ENCODE measurements at regions not wholly inside any gene's neighbourhood (a gene's known extent, or its start where the extent isn't known, plus 50 kb on each side); places are given as distances from the start of the nearest gene placed in this dataset.

- no peaks in the 10 kb centered on the region for H3K9me3 ChIP-seq (ENCODE audit: control insufficient read depth in 2 of 2, insufficient read depth in 1 of 2, low read depth in 1 of 2, low read length in 1 of 2)
- H3K36me3 ChIP-seq (ENCODE audit: control insufficient read depth in 3 of 3, insufficient read depth in 2 of 3, low read depth in 1 of 3, low read length in 3 of 3): no peaks in the 10 kb centered on the region
- WGBS, 3 donors: 56 to 68% (median 57%) methylated on average over 4 of the region's 4 CpGs
- no peak overlapping the region for H3K27ac ChIP-seq (ENCODE audit: low read depth in 1 of 3, low read length in 2 of 3)
- no peaks in the 10 kb centered on the region for H3K4me1 ChIP-seq (ENCODE audit: control insufficient read depth in 3 of 3, insufficient read depth in 2 of 3, low read depth in 1 of 3, low read length in 2 of 3)
- peaks cover 0 to 2% (median 0%) of the 10 kb centered on the region in 3 donors for H3K27me3 ChIP-seq (ENCODE audit: control insufficient read depth in 3 of 3, insufficient read depth in 3 of 3, low read length in 3 of 3)
- DNase-seq: no peak
- no peak for FAIRE-seq
- H3K4me3 ChIP-seq (ENCODE audit: low read depth in 1 of 3, low read length in 3 of 3): no peak overlapping the region
Measured at GRCh38 chr2:41705634-41706033, 342.2 kb upstream of the PKDCC start.

- DNase-seq (no peak), FAIRE-seq (no peak)
- H3K27me3 ChIP-seq (ENCODE audit: control insufficient read depth in 3 of 3, insufficient read depth in 3 of 3, low read length in 3 of 3): peaks cover 0 to 3% (median 0%) of the 10 kb centered on the region in 3 donors
- no peaks in the 10 kb centered on the region for H3K9me3 ChIP-seq (ENCODE audit: control insufficient read depth in 2 of 2, insufficient read depth in 1 of 2, low read depth in 1 of 2, low read length in 1 of 2)
- H3K36me3 ChIP-seq (ENCODE audit: control insufficient read depth in 3 of 3, insufficient read depth in 2 of 3, low read depth in 1 of 3, low read length in 3 of 3): no peaks in the 10 kb centered on the region
- H3K4me3 ChIP-seq (ENCODE audit: low read depth in 1 of 3, low read length in 3 of 3): no peak overlapping the region
- H3K4me1 ChIP-seq (ENCODE audit: control insufficient read depth in 3 of 3, insufficient read depth in 2 of 3, low read depth in 1 of 3, low read length in 2 of 3): no peaks in the 10 kb centered on the region
- 60 to 83% (median 83%) methylated on average over 2 of the region's 2 CpGs for WGBS, 3 donors
- H3K27ac ChIP-seq (ENCODE audit: low read depth in 1 of 3, low read length in 2 of 3): no peak overlapping the region
Measured at GRCh38 chr2:41706286-41706685, 341.5 kb upstream of the PKDCC start.

GRCh38 chr2:41707790-41708451 is 339.9 kb upstream of the PKDCC start:
- WGBS, 3 donors: 87 to 96% (median 93%) methylated on average over 10 of the region's 10 CpGs
- no peak for FAIRE-seq
- no peaks in the 10 kb centered on the region for H3K9me3 ChIP-seq (ENCODE audit: control insufficient read depth in 2 of 2, insufficient read depth in 1 of 2, low read depth in 1 of 2, low read length in 1 of 2)
- H3K36me3 ChIP-seq (ENCODE audit: control insufficient read depth in 3 of 3, insufficient read depth in 2 of 3, low read depth in 1 of 3, low read length in 3 of 3): no peaks in the 10 kb centered on the region
- no peaks in the 10 kb centered on the region for H3K4me1 ChIP-seq (ENCODE audit: control insufficient read depth in 3 of 3, insufficient read depth in 2 of 3, low read depth in 1 of 3, low read length in 2 of 3)
- DNase-seq: no peak
- H3K4me3 ChIP-seq (ENCODE audit: low read depth in 1 of 3, low read length in 3 of 3): no peak overlapping the region
- no peak overlapping the region for H3K27ac ChIP-seq (ENCODE audit: low read depth in 1 of 3, low read length in 2 of 3)
- H3K27me3 ChIP-seq (ENCODE audit: control insufficient read depth in 3 of 3, insufficient read depth in 3 of 3, low read length in 3 of 3): peaks cover 0 to 3% (median 0%) of the 10 kb centered on the region in 3 donors

- Histone ChIP-seq H3K36me3 (ENCODE audit: control insufficient read depth in 3 of 3, insufficient read depth in 2 of 3, low read depth in 1 of 3, low read length in 3 of 3) (no peaks in the 10 kb centered on the region), H3K4me1 (ENCODE audit: control insufficient read depth in 3 of 3, insufficient read depth in 2 of 3, low read depth in 1 of 3, low read length in 2 of 3) (no peaks in the 10 kb centered on the region), H3K27ac (ENCODE audit: low read depth in 1 of 3, low read length in 2 of 3) (no peak overlapping the region), H3K4me3 (ENCODE audit: low read depth in 1 of 3, low read length in 3 of 3) (no peak overlapping the region), H3K9me3 (ENCODE audit: control insufficient read depth in 2 of 2, insufficient read depth in 1 of 2, low read depth in 1 of 2, low read length in 1 of 2) (no peaks in the 10 kb centered on the region), H3K27me3 (ENCODE audit: control insufficient read depth in 3 of 3, insufficient read depth in 3 of 3, low read length in 3 of 3) (peaks cover 0 to 3% (median 0%) of the 10 kb centered on the region in 3 donors)
- no peak for FAIRE-seq
- WGBS, 3 donors: 63 to 75% (median 75%) methylated on average over 10 of the region's 10 CpGs
- no peak for DNase-seq
Measured at GRCh38 chr2:41709702-41710599, 337.9 kb upstream of the PKDCC start.

GRCh38 chr2:41710944-41711343 is 336.9 kb upstream of the PKDCC start:
- Histone ChIP-seq H3K4me3 (ENCODE audit: low read depth in 1 of 3, low read length in 3 of 3) (no peak overlapping the region), H3K9me3 (ENCODE audit: control insufficient read depth in 2 of 2, insufficient read depth in 1 of 2, low read depth in 1 of 2, low read length in 1 of 2) (no peaks in the 10 kb centered on the region), H3K4me1 (ENCODE audit: control insufficient read depth in 3 of 3, insufficient read depth in 2 of 3, low read depth in 1 of 3, low read length in 2 of 3) (no peaks in the 10 kb centered on the region), H3K36me3 (ENCODE audit: control insufficient read depth in 3 of 3, insufficient read depth in 2 of 3, low read depth in 1 of 3, low read length in 3 of 3) (no peaks in the 10 kb centered on the region), H3K27me3 (ENCODE audit: control insufficient read depth in 3 of 3, insufficient read depth in 3 of 3, low read length in 3 of 3) (peaks cover 0 to 3% (median 0%) of the 10 kb centered on the region in 3 donors), H3K27ac (ENCODE audit: low read depth in 1 of 3, low read length in 2 of 3) (no peak overlapping the region)
- no peak for FAIRE-seq
- 86 to 90% (median 88%) methylated on average over 3 of the region's 3 CpGs for WGBS, 3 donors
- no peak for DNase-seq

GRCh38 chr2:41711736-41712135 is 336.1 kb upstream of the PKDCC start:
- DNase-seq (peak in 1 of 2 donors; percentile 16), FAIRE-seq (no peak)
- WGBS, 3 donors: 94 to 100% (median 98%) methylated on average over 2 of the region's 2 CpGs
- Histone ChIP-seq H3K4me3 (ENCODE audit: low read depth in 1 of 3, low read length in 3 of 3) (no peak overlapping the region), H3K4me1 (ENCODE audit: control insufficient read depth in 3 of 3, insufficient read depth in 2 of 3, low read depth in 1 of 3, low read length in 2 of 3) (no peaks in the 10 kb centered on the region), H3K27ac (ENCODE audit: low read depth in 1 of 3, low read length in 2 of 3) (no peak overlapping the region), H3K9me3 (ENCODE audit: control insufficient read depth in 2 of 2, insufficient read depth in 1 of 2, low read depth in 1 of 2, low read length in 1 of 2) (no peaks in the 10 kb centered on the region), H3K36me3 (ENCODE audit: control insufficient read depth in 3 of 3, insufficient read depth in 2 of 3, low read depth in 1 of 3, low read length in 3 of 3) (no peaks in the 10 kb centered on the region), H3K27me3 (ENCODE audit: control insufficient read depth in 3 of 3, insufficient read depth in 3 of 3, low read length in 3 of 3) (peaks cover 0 to 3% (median 0%) of the 10 kb centered on the region in 3 donors)

- no peaks in the 10 kb centered on the region for H3K27me3 ChIP-seq (ENCODE audit: control insufficient read depth in 3 of 3, insufficient read depth in 3 of 3, low read length in 3 of 3)
- peaks cover 0 to 5% (median 0%) of the 10 kb centered on the region in 3 donors for H3K4me1 ChIP-seq (ENCODE audit: control insufficient read depth in 3 of 3, insufficient read depth in 2 of 3, low read depth in 1 of 3, low read length in 2 of 3)
- no peaks in the 10 kb centered on the region for H3K36me3 ChIP-seq (ENCODE audit: control insufficient read depth in 3 of 3, insufficient read depth in 2 of 3, low read depth in 1 of 3, low read length in 3 of 3)
- H3K9me3 ChIP-seq (ENCODE audit: control insufficient read depth in 2 of 2, insufficient read depth in 1 of 2, low read depth in 1 of 2, low read length in 1 of 2): no peaks in the 10 kb centered on the region
- no peak for FAIRE-seq
- H3K27ac ChIP-seq (ENCODE audit: low read depth in 1 of 3, low read length in 2 of 3): no peak overlapping the region
- no peak overlapping the region for H3K4me3 ChIP-seq (ENCODE audit: low read depth in 1 of 3, low read length in 3 of 3)
- no peak for DNase-seq
- WGBS, 3 donors: 89 to 91% (median 90%) methylated on average over 5 of the region's 5 CpGs
Measured at GRCh38 chr2:41716497-41716896, 331.3 kb upstream of the PKDCC start.

GRCh38 chr2:41717839-41718238 is 330.0 kb upstream of the PKDCC start:
- Histone ChIP-seq H3K9me3 (ENCODE audit: control insufficient read depth in 2 of 2, insufficient read depth in 1 of 2, low read depth in 1 of 2, low read length in 1 of 2) (no peaks in the 10 kb centered on the region), H3K4me1 (ENCODE audit: control insufficient read depth in 3 of 3, insufficient read depth in 2 of 3, low read depth in 1 of 3, low read length in 2 of 3) (peaks cover 0 to 5% (median 0%) of the 10 kb centered on the region in 3 donors), H3K4me3 (ENCODE audit: low read depth in 1 of 3, low read length in 3 of 3) (no peak overlapping the region), H3K36me3 (ENCODE audit: control insufficient read depth in 3 of 3, insufficient read depth in 2 of 3, low read depth in 1 of 3, low read length in 3 of 3) (no peaks in the 10 kb centered on the region), H3K27me3 (ENCODE audit: control insufficient read depth in 3 of 3, insufficient read depth in 3 of 3, low read length in 3 of 3) (no peaks in the 10 kb centered on the region), H3K27ac (ENCODE audit: low read depth in 1 of 3, low read length in 2 of 3) (no peak overlapping the region)
- 91 to 96% (median 92%) methylated on average over 1 of the region's 1 CpG for WGBS, 3 donors
- DNase-seq (peak in 1 of 2 donors; percentile 64), FAIRE-seq (no peak)
